Hypothalamus (tissue), 51 donors: ENCODE measurements at regions not wholly inside any gene's neighbourhood (a gene's known extent, or its start where the extent isn't known, plus 50 kb on each side); places are given as distances from the start of the nearest gene placed in this dataset.
"Not testable (repeated sequence)": the region's sequence is repeated elsewhere in the genome, so short reads cannot be mapped to it uniquely, and the experiment has no call there.

Source experiments
- DNase-seq, 51 donors: peaks; one replicate each; lab custom pipeline; 2025; lab: John Stamatoyannopoulos, UW

GRCh38 chr20:52054123-52054522 is 137.5 kb downstream of the ZFP64 start:
- DNase-seq, result no peak

GRCh38 chr20:52049001-52049731 is 142.4 kb downstream of the ZFP64 start:
- DNase-seq, result no peak

GRCh38 chr20:52047811-52048764 is 143.5 kb downstream of the ZFP64 start:
- no peak for DNase-seq

GRCh38 chr20:52041966-52042365 is 149.6 kb downstream of the ZFP64 start:
- DNase-seq, result no peak

GRCh38 chr20:52039790-52040189 is 151.8 kb downstream of the ZFP64 start:
- no peak for DNase-seq

- not testable (repeated sequence) for DNase-seq
Measured at GRCh38 chr20:52038632-52039031, 152.9 kb downstream of the ZFP64 start.

GRCh38 chr20:52037370-52037769 is 154.2 kb downstream of the ZFP64 start:
- no peak for DNase-seq

- DNase-seq, result no peak
Measured at GRCh38 chr20:52035977-52036376, 155.6 kb downstream of the ZFP64 start.

- DNase-seq, result no peak
Measured at GRCh38 chr20:52035498-52035897, 156.1 kb downstream of the ZFP64 start.

GRCh38 chr20:52034581-52034980 is 157.0 kb downstream of the ZFP64 start:
- DNase-seq, result no peak

- DNase-seq, result no peak
Measured at GRCh38 chr20:52033313-52033712, 158.3 kb downstream of the ZFP64 start.

- not testable (repeated sequence) for DNase-seq
Measured at GRCh38 chr20:52032304-52032683, 159.3 kb downstream of the ZFP64 start.

GRCh38 chr20:52031563-52032303 is 159.8 kb downstream of the ZFP64 start:
- no peak for DNase-seq

GRCh38 chr20:52031206-52031562 is 160.4 kb downstream of the ZFP64 start:
- DNase-seq, result no peak

- not testable (repeated sequence) for DNase-seq
Measured at GRCh38 chr20:52029129-52029528, 162.4 kb downstream of the ZFP64 start.

- DNase-seq, result no peak
Measured at GRCh38 chr20:52025938-52026337, 165.6 kb downstream of the ZFP64 start.

GRCh38 chr20:52019313-52019712 is 172.3 kb downstream of the ZFP64 start:
- DNase-seq, result no peak

- no peak for DNase-seq
Measured at GRCh38 chr20:52017669-52018317, 173.8 kb downstream of the ZFP64 start.

GRCh38 chr20:52016022-52016421 is 175.6 kb downstream of the ZFP64 start:
- DNase-seq, result no peak

- DNase-seq, result no peak
Measured at GRCh38 chr20:52015155-52015554, 176.4 kb downstream of the ZFP64 start.

GRCh38 chr20:52012079-52012478 is 179.5 kb downstream of the ZFP64 start:
- DNase-seq, result no peak
